Stimulated activated memory B cell treated with anti-CD40 and anti-IgM and Interleukin-4, amounts not matched to agents 10 μg/mL and 1 μg/mL and 100 μg/mL, for 72 hours (primary cell): ENCODE measurements at regions not wholly inside any gene's neighbourhood (a gene's known extent, or its start where the extent isn't known, plus 50 kb on each side); places are given as distances from the start of the nearest gene placed in this dataset.

Experiments
- ATAC-seq: fragments of 150-1000 bp; cut with Tn5 transposase; 2 replicates; pipeline ENCODE4 v1.10.0; 2021
- H3K27ac Mint-ChIP-seq: one replicate; pipeline ENCODE4 v1.8.0; 2022; ENCODE audit warnings: mild to moderate bottlenecking, mixed read lengths
- H3K27me3 Mint-ChIP-seq: one replicate; pipeline ENCODE4 v1.8.0; 2022; ENCODE audit warnings: mixed read lengths
- H3K36me3 Mint-ChIP-seq: one replicate; pipeline ENCODE4 v1.8.0; 2022; ENCODE audit warnings: mixed read lengths
- H3K4me1 Mint-ChIP-seq: one replicate; pipeline ENCODE4 v1.8.0; 2022; ENCODE audit warnings: mixed read lengths
- H3K4me3 Mint-ChIP-seq: one replicate; pipeline ENCODE4 v1.8.0; 2022; ENCODE audit warnings: mild to moderate bottlenecking, moderate library complexity, mixed read lengths
- H3K9me3 Mint-ChIP-seq: one replicate; pipeline ENCODE4 v1.8.0; 2022; ENCODE audit warnings: mixed read lengths

GRCh38 chr5:8068078-8068477, 199.1 kb downstream of the MTRR start:
- no peak overlapping the region for H3K4me3 Mint-ChIP-seq
- H3K27ac Mint-ChIP-seq = no peak overlapping the region
- H3K27me3 Mint-ChIP-seq = peaks cover 9% of the 10 kb centered on the region
- H3K4me1 Mint-ChIP-seq = no peaks in the 10 kb centered on the region
- H3K9me3 Mint-ChIP-seq = no peaks in the 10 kb centered on the region
- no peaks in the 10 kb centered on the region for H3K36me3 Mint-ChIP-seq
- ATAC-seq = peak; percentile 43

GRCh38 chr5:8070138-8070537, 201.2 kb downstream of the MTRR start:
- ATAC-seq = no peak
- Mint-ChIP-seq H3K9me3 (no peaks in the 10 kb centered on the region), H3K27ac (no peak overlapping the region), H3K4me1 (no peaks in the 10 kb centered on the region), H3K4me3 (no peak overlapping the region), H3K27me3 (no peaks in the 10 kb centered on the region), H3K36me3 (no peaks in the 10 kb centered on the region)

- Mint-ChIP-seq H3K4me3 (no peak overlapping the region), H3K27ac (no peak overlapping the region), H3K27me3 (no peaks in the 10 kb centered on the region), H3K36me3 (no peaks in the 10 kb centered on the region), H3K9me3 (no peaks in the 10 kb centered on the region), H3K4me1 (peaks cover 9% of the 10 kb centered on the region)
- ATAC-seq = no peak
These were observed 210.1 kb downstream of the MTRR start for GRCh38 chr5:8079056-8079455.

GRCh38 chr5:8081179-8081578, 212.2 kb downstream of the MTRR start:
- ATAC-seq = peak; percentile 57
- Mint-ChIP-seq H3K36me3 (no peaks in the 10 kb centered on the region), H3K4me3 (no peak overlapping the region), H3K9me3 (no peaks in the 10 kb centered on the region), H3K4me1 (peaks cover 9% of the 10 kb centered on the region), H3K27me3 (no peaks in the 10 kb centered on the region), H3K27ac (peak overlapping the region; percentile 40)

- Mint-ChIP-seq H3K27me3 (no peaks in the 10 kb centered on the region), H3K9me3 (peaks cover 7% of the 10 kb centered on the region), H3K4me1 (no peaks in the 10 kb centered on the region), H3K36me3 (no peaks in the 10 kb centered on the region), H3K27ac (no peak overlapping the region), H3K4me3 (no peak overlapping the region)
- no peak for ATAC-seq
These were observed 224.7 kb downstream of the MTRR start for GRCh38 chr5:8093669-8094068.

GRCh38 chr5:8094304-8094703, 225.4 kb downstream of the MTRR start:
- no peak overlapping the region for H3K27ac Mint-ChIP-seq
- ATAC-seq = peak; percentile 39
- peaks cover 6% of the 10 kb centered on the region for H3K9me3 Mint-ChIP-seq
- no peaks in the 10 kb centered on the region for H3K36me3 Mint-ChIP-seq
- H3K27me3 Mint-ChIP-seq = no peaks in the 10 kb centered on the region
- no peaks in the 10 kb centered on the region for H3K4me1 Mint-ChIP-seq
- H3K4me3 Mint-ChIP-seq = no peak overlapping the region

- Mint-ChIP-seq H3K4me1 (no peaks in the 10 kb centered on the region), H3K9me3 (peaks cover under 1% of the 10 kb centered on the region), H3K4me3 (no peak overlapping the region), H3K36me3 (no peaks in the 10 kb centered on the region), H3K27ac (no peak overlapping the region), H3K27me3 (no peaks in the 10 kb centered on the region)
- ATAC-seq = no peak
These were observed 228.2 kb downstream of the MTRR start for GRCh38 chr5:8097146-8097545.

- Mint-ChIP-seq H3K9me3 (no peaks in the 10 kb centered on the region), H3K4me3 (no peak overlapping the region), H3K4me1 (peaks cover 7% of the 10 kb centered on the region), H3K27ac (no peak overlapping the region), H3K27me3 (no peaks in the 10 kb centered on the region), H3K36me3 (no peaks in the 10 kb centered on the region)
- no peak for ATAC-seq
These were observed 229.1 kb downstream of the MTRR start for GRCh38 chr5:8098081-8098480.

GRCh38 chr5:8102714-8103113, 233.8 kb downstream of the MTRR start:
- Mint-ChIP-seq H3K27me3 (no peaks in the 10 kb centered on the region), H3K4me3 (no peak overlapping the region), H3K36me3 (no peaks in the 10 kb centered on the region), H3K27ac (no peak overlapping the region), H3K4me1 (peaks cover 8% of the 10 kb centered on the region), H3K9me3 (peaks cover 3% of the 10 kb centered on the region)
- no peak for ATAC-seq

- Mint-ChIP-seq H3K27me3 (no peaks in the 10 kb centered on the region), H3K4me1 (no peaks in the 10 kb centered on the region), H3K4me3 (no peak overlapping the region), H3K9me3 (no peaks in the 10 kb centered on the region), H3K36me3 (no peaks in the 10 kb centered on the region), H3K27ac (no peak overlapping the region)
- no peak for ATAC-seq
These were observed 245.8 kb downstream of the MTRR start for GRCh38 chr5:8114597-8115266.

- Mint-ChIP-seq H3K4me3 (no peak overlapping the region), H3K27me3 (no peaks in the 10 kb centered on the region), H3K36me3 (no peaks in the 10 kb centered on the region), H3K4me1 (no peaks in the 10 kb centered on the region), H3K9me3 (no peaks in the 10 kb centered on the region), H3K27ac (no peak overlapping the region)
- no peak for ATAC-seq
These were observed 254.6 kb downstream of the MTRR start for GRCh38 chr5:8123559-8123958.

- H3K4me1 Mint-ChIP-seq = peaks cover 7% of the 10 kb centered on the region
- H3K27me3 Mint-ChIP-seq = no peaks in the 10 kb centered on the region
- no peaks in the 10 kb centered on the region for H3K9me3 Mint-ChIP-seq
- no peak for ATAC-seq
- H3K27ac Mint-ChIP-seq = no peak overlapping the region
- H3K4me3 Mint-ChIP-seq = no peak overlapping the region
- no peaks in the 10 kb centered on the region for H3K36me3 Mint-ChIP-seq
These were observed 265.7 kb downstream of the MTRR start for GRCh38 chr5:8134609-8135008.

GRCh38 chr5:8135742-8136141, 266.8 kb downstream of the MTRR start:
- peaks cover 7% of the 10 kb centered on the region for H3K4me1 Mint-ChIP-seq
- H3K27me3 Mint-ChIP-seq = no peaks in the 10 kb centered on the region
- H3K4me3 Mint-ChIP-seq = no peak overlapping the region
- no peaks in the 10 kb centered on the region for H3K36me3 Mint-ChIP-seq
- H3K27ac Mint-ChIP-seq = no peak overlapping the region
- ATAC-seq = no peak
- H3K9me3 Mint-ChIP-seq = no peaks in the 10 kb centered on the region

- peaks cover 7% of the 10 kb centered on the region for H3K4me1 Mint-ChIP-seq
- H3K4me3 Mint-ChIP-seq = no peak overlapping the region
- no peaks in the 10 kb centered on the region for H3K27me3 Mint-ChIP-seq
- ATAC-seq = no peak
- no peak overlapping the region for H3K27ac Mint-ChIP-seq
- no peaks in the 10 kb centered on the region for H3K36me3 Mint-ChIP-seq
- H3K9me3 Mint-ChIP-seq = no peaks in the 10 kb centered on the region
These were observed 267.3 kb downstream of the MTRR start for GRCh38 chr5:8136271-8136670.

GRCh38 chr5:8137941-8138550, 269.1 kb downstream of the MTRR start:
- ATAC-seq = no peak
- H3K4me1 Mint-ChIP-seq = peaks cover 7% of the 10 kb centered on the region
- H3K9me3 Mint-ChIP-seq = no peaks in the 10 kb centered on the region
- H3K27ac Mint-ChIP-seq = no peak overlapping the region
- no peaks in the 10 kb centered on the region for H3K36me3 Mint-ChIP-seq
- H3K27me3 Mint-ChIP-seq = no peaks in the 10 kb centered on the region
- no peak overlapping the region for H3K4me3 Mint-ChIP-seq

GRCh38 chr5:8138884-8139283, 269.9 kb downstream of the MTRR start:
- Mint-ChIP-seq H3K27ac (no peak overlapping the region), H3K4me1 (peaks cover 7% of the 10 kb centered on the region), H3K9me3 (no peaks in the 10 kb centered on the region), H3K36me3 (no peaks in the 10 kb centered on the region), H3K27me3 (no peaks in the 10 kb centered on the region), H3K4me3 (no peak overlapping the region)
- peak; percentile 31 for ATAC-seq
